Stimulated activated CD8-positive, alpha-beta memory T cell treated with anti-CD3 and anti-CD28 coated beads, Interleukin-4, amount 100 ng/mL, for 24 hours (primary cell): ENCODE measurements at regions not wholly inside any gene's neighbourhood (a gene's known extent, or its start where the extent isn't known, plus 50 kb on each side); places are given as distances from the start of the nearest gene placed in this dataset.
"Not testable (repeated sequence)": the region's sequence is repeated elsewhere in the genome, so short reads cannot be mapped to it uniquely, and the experiment has no call there.

Source experiments
- DNase-seq: peaks from one replicate; pipeline ENCODE4 v3.0.0-alpha.2; 2020; ENCODE audit warnings: low read depth

GRCh38 chr1:242813490-242814091 is 289.1 kb upstream of the PLD5 start:
- no peak for DNase-seq

DNA sequence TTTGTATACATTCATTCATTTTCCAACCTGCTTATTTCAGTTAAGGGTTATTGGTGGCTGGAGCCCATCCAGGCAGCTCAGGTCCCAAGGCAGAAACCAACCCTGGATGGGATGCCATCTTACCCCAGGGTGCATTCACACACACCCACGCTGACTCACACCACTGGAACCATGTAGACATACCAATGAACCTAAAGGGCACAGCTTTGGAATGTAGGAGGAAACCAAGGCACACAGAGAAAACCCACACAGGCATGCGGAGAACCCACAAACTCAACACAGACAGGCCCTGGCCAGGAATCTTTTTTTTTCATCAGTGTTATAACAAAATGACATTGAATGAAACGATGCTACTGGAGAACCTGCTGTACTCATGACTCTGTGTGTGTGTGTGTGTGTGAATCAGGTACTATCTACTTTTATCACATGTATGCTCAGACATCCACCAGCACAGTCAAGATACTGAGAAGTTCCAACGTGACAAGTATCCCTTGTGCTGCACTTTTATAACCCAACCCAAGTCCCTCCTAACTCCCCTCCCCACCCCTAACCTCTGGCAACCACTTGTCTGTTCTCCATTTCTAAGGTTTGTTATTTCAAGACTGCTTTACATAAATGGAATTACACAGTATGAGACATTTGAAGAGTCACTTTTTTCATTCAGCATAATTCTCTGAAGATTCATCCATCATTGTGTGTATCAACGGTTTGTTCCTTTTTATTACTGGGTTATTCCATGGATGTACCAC is 286.8 kb upstream of the PLD5 start:
- no peak for DNase-seq

DNA sequence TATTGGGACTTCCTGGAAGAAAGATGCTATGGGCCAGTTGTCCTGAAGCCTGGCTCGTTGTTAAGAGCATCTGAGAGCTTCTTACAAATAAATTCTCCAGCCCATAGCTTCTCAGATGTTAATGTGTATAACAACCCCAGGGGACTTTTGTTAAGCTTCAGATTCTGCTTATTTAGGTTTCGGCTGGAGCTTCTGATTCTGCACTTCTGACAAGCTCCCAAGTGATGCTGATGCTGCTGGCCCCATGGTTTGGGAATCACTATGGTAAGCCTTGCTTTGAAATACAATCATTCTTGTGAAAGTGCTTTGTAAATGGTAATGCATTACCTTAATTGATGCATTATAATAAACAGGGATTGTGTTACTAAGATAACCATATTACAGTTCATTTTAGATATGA is 281.8 kb upstream of the PLD5 start:
- DNase-seq, result no peak

DNA sequence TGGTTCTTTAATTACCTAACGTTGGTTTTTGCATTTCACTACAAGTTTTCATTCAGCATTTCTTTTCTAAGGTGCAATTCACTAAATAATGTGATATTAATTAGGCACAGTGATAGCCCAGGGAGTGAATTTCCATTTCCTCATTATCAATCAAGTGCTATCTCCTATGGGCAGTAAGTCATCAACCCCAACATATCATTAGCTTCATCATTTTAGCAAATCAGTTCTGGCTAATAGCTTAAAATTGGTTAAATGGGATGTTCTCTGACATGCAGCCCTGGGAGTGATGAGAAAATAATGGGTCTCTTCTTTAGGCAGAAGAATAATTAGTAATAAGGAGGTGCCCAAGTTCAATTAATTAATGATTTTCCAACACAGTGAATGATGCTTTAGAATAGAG is 280.9 kb upstream of the PLD5 start:
- DNase-seq, result not testable (repeated sequence)

DNA sequence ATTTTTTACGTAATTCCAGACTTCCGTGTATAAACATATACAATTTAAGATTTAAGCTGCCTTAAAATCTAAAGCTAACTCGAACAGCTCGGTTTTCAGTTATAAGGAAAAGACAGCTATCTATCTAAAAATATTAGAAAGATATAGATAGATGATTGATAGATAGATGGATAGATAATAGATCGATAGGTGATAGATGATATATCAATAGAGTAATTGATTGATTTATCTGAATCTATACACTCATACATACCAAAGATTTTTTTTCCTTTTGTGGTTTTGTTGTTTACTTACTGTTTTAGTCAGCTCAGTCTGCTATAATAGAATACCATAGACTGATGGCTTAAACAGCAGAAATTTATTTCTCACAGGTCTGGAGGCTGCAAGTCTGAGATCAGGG is 278.5 kb upstream of the PLD5 start:
- DNase-seq, result no peak

DNA sequence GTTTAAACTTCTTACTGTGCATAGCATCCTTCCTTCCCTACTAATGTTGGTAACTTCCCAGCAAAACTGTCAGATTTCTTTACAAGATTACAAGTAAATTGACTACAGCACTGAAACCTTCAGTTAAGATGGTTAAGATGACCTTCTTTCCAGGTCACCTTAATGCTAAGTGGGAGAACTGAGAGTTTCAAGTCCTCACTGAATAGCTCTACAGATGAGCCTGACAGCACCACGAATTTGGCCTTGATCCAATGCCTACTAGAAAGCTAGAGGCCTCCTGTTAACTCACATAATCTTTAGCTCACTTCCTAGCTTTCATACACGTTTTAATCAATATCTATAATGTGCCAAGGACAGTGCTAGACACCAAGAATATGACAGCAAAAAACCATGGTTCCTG is 276.0 kb upstream of the PLD5 start:
- no peak for DNase-seq

DNA sequence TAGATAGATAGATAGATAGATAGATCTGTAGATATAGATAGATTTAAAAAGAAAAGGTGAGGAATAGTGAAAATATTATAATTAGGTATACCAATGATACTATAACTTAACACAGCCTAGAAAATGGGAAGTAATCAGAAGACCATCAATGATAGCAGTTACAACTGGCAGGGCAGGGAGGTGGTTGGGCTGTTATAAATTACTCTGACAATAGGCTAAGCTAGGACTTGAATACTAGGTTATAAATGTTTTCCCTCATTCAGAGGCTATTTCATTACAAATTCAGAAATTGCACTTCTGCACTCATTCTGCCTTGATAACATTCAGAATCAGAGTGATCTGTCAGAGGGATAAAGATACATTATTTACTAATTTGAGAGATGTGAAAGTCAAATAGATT is 273.4 kb upstream of the PLD5 start:
- no peak for DNase-seq

DNA sequence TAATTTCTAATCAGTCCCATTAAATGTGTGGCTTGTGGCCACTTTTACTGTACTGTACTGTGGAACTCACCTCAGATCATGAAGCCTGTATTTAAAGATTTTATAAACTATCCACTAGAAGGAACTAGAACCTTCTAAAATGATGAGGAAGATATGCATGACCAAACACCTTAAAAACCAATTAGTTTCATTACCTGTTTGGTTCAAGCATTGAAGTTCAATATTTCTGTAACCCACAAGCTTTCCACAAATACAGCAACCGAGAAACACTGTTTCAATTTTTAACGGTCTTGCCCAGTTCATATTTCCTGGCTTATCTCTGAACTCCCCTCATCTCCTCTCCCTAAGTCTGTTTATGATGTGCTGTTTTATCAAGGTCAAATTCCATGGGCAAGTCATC is 264.3 kb upstream of the PLD5 start:
- no peak for DNase-seq

- DNase-seq, result no peak
Observed at GRCh38 chr1:242787968-242788367, 263.5 kb upstream of the PLD5 start.

GRCh38 chr1:242784807-242785206 is 260.3 kb upstream of the PLD5 start:
- DNase-seq, result no peak

GRCh38 chr1:242784084-242784483 is 259.6 kb upstream of the PLD5 start:
- no peak for DNase-seq

DNA sequence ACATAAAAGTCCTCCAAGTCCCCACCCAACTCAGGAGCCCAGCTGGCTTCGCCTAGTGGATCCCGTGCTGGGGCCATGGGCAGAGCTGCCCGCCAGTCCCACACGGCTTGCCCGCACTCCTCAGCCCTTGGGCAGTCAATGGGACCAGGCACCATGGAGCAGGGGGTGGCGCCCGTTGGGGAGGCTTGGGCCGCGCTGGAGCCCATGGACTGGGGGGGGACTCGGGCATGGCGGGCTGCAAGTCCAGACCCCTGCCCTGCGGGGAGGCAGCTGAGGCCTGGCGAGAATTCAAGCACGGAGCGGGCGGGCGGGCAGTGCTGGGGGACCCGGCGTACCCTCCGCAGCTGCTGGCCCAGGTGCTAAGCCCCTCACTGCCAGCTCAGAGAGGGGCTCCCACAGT is 249.8 kb upstream of the PLD5 start:
- no peak for DNase-seq

DNA sequence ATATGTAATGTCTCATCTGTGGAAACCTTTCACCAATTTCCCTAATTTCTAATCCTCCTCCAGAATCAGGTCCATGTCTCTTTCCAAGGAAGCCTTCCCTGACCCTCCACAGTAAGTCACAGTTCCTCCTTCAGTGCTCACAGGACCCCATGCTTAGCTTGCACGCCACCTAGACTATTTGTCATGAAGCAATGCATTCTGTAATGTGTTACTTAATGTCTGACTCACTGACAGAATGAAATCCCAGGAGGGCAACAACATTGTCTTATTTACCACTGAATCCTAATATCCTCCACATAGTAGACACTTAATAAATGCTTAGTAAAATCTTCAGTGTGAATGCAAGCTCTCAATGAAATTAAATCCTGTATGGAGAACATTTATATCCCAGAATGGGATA is 245.9 kb upstream of the PLD5 start:
- DNase-seq, result no peak

- DNase-seq, result no peak
Observed at GRCh38 chr1:242764161-242764560, 239.7 kb upstream of the PLD5 start.

GRCh38 chr1:242761556-242761955 is 237.1 kb upstream of the PLD5 start:
- no peak for DNase-seq

DNA sequence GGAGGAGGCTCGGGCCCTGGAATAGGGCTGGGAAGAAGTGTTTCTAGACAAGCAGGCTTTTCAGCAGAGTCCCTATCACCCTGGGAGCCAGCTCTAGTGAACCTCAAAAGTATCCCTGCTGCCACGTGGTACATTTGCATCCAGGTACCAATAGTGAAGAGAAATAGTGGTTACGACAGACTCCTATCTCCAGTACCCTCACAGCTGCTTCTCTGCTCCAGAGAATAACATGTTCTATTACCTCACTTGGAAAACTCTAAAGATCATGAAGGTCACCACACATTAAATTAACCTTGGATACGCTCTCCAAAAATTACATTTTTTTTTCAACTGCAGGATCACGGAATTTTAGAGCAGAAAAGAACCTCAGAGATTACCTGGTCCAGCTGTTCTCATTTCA is 230.4 kb upstream of the PLD5 start:
- DNase-seq, result no peak

DNA sequence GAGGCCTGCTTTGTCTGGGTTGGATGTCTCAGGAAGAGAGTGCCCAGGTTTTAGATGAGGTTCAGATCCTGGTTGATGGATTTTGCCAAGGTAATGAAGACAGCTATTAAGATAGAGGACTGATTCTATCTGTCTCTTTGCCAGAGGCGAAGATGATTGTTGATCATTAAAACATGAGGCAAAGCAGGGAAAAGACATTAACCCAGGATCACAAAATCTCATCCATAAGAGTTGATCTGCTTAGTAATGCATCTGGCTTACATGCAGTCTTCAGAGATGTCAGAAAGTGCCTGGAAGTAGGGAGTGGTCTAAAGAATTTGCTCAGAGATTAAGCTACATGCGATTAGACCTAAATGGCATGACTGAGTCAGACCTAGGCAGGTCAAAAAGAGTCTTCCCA is 229.6 kb upstream of the PLD5 start:
- DNase-seq, result no peak

DNA sequence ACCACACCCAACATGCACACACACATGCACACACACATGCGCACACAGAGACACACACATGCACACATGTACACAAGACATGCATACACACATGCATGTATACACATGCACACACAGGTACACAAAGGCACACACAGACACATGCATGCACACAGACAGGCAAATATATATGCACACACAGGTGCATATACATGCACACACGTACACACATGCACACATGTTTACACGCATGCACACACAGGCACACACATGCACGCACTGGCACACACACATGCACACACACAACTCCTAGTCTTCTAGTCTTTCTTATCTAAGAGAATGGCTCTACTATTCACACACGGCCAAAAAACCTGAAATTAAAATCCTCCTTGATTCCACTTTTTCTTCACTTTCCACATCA is 222.7 kb upstream of the PLD5 start:
- no peak for DNase-seq

GRCh38 chr1:242745079-242745478 is 220.6 kb upstream of the PLD5 start:
- DNase-seq, result no peak

- DNase-seq, result no peak
Observed at GRCh38 chr1:242743983-242744780, 219.7 kb upstream of the PLD5 start.

- no peak for DNase-seq
Observed at GRCh38 chr1:242738702-242739645, 214.5 kb upstream of the PLD5 start.

GRCh38 chr1:242736611-242737010 is 212.1 kb upstream of the PLD5 start:
- no peak for DNase-seq
